SU-DHL-6 (cell line): ENCODE measurements at regions not wholly inside any gene's neighbourhood (a gene's known extent, or its start where the extent isn't known, plus 50 kb on each side); places are given as distances from the start of the nearest gene placed in this dataset.

Source experiments
- H2AFZ ChIP-seq: fragments of 200-600 bp; sonication (generic); 2 replicates; pipeline ENCODE4 v1.6.1; 2014; ENCODE audit warnings: low read depth, mild to moderate bottlenecking, moderate library complexity, mixed read lengths, antibody characterized with exemption, low read length; ENCODE audit not compliant: severe bottlenecking
- H3F3A ChIP-seq: fragments of 200-600 bp; shearing (Covaris generic); 2 replicates; pipeline ENCODE4 v1.6.0; 2016; ENCODE audit warnings: antibody characterized with exemption, mild to moderate bottlenecking; ENCODE audit not compliant: insufficient read depth
- H3K27ac ChIP-seq: fragments of 200-600 bp; sonication (generic); 2 replicates; pipeline ENCODE4 v1.5.1; 2016; ENCODE audit warnings: low read depth, mild to moderate bottlenecking, low read length, moderate library complexity, mixed read lengths
- H3K27me3 ChIP-seq: fragments of 200-600 bp; sonication (generic), shearing (Covaris generic); 2 replicates; pipeline ENCODE4 v1.6.0; 2014; ENCODE audit warnings: mild to moderate bottlenecking, low read length
- H3K36me3 ChIP-seq: fragments of 200-600 bp; sonication (generic); 2 replicates; pipeline ENCODE4 v1.6.1; 2014; ENCODE audit warnings: mild to moderate bottlenecking, low read length, mixed read lengths
- H3K4me2 ChIP-seq: fragments of 300-600, 200-600 bp; shearing (Covaris generic), sonication (generic); 2 replicates; pipeline ENCODE4 v1.6.0; 2014; ENCODE audit warnings: low read length, low read depth, mild to moderate bottlenecking; ENCODE audit not compliant: poor library complexity, severe bottlenecking
- H3K4me3 ChIP-seq: fragments of 200-600 bp; sonication (generic); 2 replicates; pipeline ENCODE4 v1.5.1; 2014; ENCODE audit warnings: antibody characterized with exemption, low read length, mild to moderate bottlenecking, mixed read lengths; ENCODE audit not compliant: insufficient read depth, poor library complexity, severe bottlenecking
- H3K79me2 ChIP-seq: fragments of 200-600 bp; sonication (generic); 2 replicates; pipeline ENCODE4 v1.6.1; 2014; ENCODE audit warnings: mild to moderate bottlenecking, low read length, moderate library complexity; ENCODE audit not compliant: insufficient read depth
- H3K9ac ChIP-seq: fragments of 200-600 bp; sonication (generic); 2 replicates; pipeline ENCODE4 v1.7.0; 2014; ENCODE audit warnings: mild to moderate bottlenecking, low read length
- H3K9me2 ChIP-seq: fragments of 200-600 bp; sonication (generic); replicated peaks from 2 replicates; pipeline ENCODE4 v1.6.1; 2014; ENCODE audit warnings: low read length; ENCODE audit not compliant: insufficient read depth
- H3K9me3 ChIP-seq: fragments of 200-600 bp; sonication (generic); 2 replicates; pipeline ENCODE4 v1.6.1; 2014; ENCODE audit warnings: low read length, mixed read lengths; ENCODE audit not compliant: insufficient read depth
- H4K20me1 ChIP-seq: fragments of 200-600 bp; sonication (generic); 2 replicates; pipeline ENCODE4 v1.6.1; 2014; ENCODE audit warnings: low read depth, mild to moderate bottlenecking, antibody characterized with exemption, low read length, moderate library complexity, mixed read lengths
- CTCF ChIP-seq: fragments of 200-600 bp; sonication (generic); IDR thresholded peaks from one replicate; pipeline ENCODE4 v1.5.1; 2017; ENCODE audit warnings: antibody characterized with exemption, mild to moderate bottlenecking, low read length, moderate library complexity; ENCODE audit not compliant: insufficient read depth, poor library complexity, severe bottlenecking
- EZH2phosphoT487 ChIP-seq: fragments of 200-600 bp; sonication (generic), shearing (Covaris generic); conservative IDR thresholded peaks from 2 replicates; pipeline ENCODE4 v1.6.1; 2018; ENCODE audit warnings: mild to moderate bottlenecking, antibody characterized with exemption, low read length, moderate library complexity, mixed read lengths

DNA sequence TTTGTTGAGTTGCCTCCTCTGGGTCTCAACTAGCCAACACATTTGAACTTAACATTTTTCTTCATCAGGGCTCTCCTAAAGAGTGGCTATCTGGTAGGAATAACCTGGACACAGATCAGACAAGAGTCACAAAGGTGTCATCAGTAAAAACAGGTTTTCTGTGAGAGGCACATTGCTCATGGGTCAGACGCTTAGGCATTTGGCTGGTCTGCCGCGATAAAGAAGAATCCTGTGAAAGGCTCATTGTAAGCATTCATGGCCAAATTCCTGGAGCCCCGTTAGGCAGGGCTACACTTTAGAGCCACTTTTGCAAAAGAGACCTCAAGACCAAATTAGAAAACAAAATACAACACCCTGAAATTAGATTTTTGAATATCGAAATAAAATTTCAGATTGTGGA, 64.2 kb upstream of the PDE4B start:
- Histone ChIP-seq H3K9me2 (no peaks in the 10 kb centered on the region), H3K9ac (no peak overlapping the region), H3K36me3 (no peaks in the 10 kb centered on the region), H3F3A (no peaks in the 10 kb centered on the region), H2AFZ (no peak overlapping the region), H3K9me3 (no peaks in the 10 kb centered on the region), H3K4me2 (no peak overlapping the region), H3K27me3 (no peaks in the 10 kb centered on the region), H3K4me3 (no peak overlapping the region), H3K79me2 (no peaks in the 10 kb centered on the region), H4K20me1 (no peaks in the 10 kb centered on the region), H3K27ac (no peak overlapping the region)
- TF ChIP-seq EZH2phosphoT487 = no peak
- TF ChIP-seq CTCF = no peak

DNA sequence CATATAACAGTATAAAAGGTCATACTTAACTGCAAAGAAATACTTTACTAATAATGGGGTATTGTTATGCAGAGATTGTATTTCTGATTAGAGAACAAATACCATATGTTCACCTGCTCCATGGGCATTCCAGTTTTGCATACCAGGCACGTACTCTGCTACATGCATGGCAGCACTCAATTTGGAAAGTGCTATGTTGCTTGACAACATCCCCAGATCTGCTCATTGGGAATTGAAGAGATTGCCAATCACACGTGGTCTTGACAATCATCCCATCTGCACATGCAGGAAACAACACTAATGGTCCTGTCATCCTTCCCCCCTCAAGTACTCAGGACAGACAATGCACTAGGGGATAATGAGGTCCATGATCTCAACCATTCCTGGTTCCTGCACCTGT, 63.4 kb upstream of the PDE4B start:
- Histone ChIP-seq H3K4me2 (no peak overlapping the region), H3K27me3 (no peaks in the 10 kb centered on the region), H4K20me1 (no peaks in the 10 kb centered on the region), H3K9ac (no peak overlapping the region), H3K27ac (no peak overlapping the region), H3K36me3 (no peaks in the 10 kb centered on the region), H3K79me2 (no peaks in the 10 kb centered on the region), H3K9me2 (no peaks in the 10 kb centered on the region), H3K9me3 (no peaks in the 10 kb centered on the region), H2AFZ (no peak overlapping the region), H3K4me3 (no peak overlapping the region), H3F3A (no peaks in the 10 kb centered on the region)
- no peak for TF ChIP-seq CTCF
- no peak for TF ChIP-seq EZH2phosphoT487

- H3K4me2 ChIP-seq = no peak overlapping the region
- no peak for TF ChIP-seq CTCF
- no peak for TF ChIP-seq EZH2phosphoT487
These were observed 57.7 kb upstream of the PDE4B start for GRCh38 chr1:65734979-65735378.

DNA sequence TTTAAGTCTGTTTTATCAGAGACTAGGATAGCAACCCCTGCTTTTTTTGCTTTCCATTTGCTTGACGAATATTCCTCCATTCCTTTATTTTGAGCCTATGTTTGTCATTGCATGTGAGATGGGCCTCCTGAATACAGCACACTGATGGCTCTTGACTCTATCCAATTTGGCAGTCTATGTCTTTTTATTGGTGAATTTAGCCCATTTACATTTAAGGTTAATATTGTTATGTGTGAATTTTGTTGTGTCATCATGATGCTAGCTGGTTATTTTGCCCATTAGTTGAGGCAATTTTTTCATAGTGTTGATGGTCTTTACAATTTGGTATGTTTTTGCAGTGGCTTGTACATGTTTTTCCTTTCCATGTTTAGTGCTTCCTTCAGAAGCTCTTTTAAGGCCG, 50.7 kb upstream of the PDE4B start:
- no peaks in the 10 kb centered on the region for H3K79me2 ChIP-seq
- H3F3A ChIP-seq = no peaks in the 10 kb centered on the region
- H2AFZ ChIP-seq = no peak overlapping the region
- H3K27me3 ChIP-seq = no peaks in the 10 kb centered on the region
- H3K36me3 ChIP-seq = no peaks in the 10 kb centered on the region; the same call in 1 of the 2 replicates
- no peak overlapping the region for H3K4me2 ChIP-seq
- H3K27ac ChIP-seq = no peak overlapping the region
- H3K9me2 ChIP-seq = no peaks in the 10 kb centered on the region
- H3K9me3 ChIP-seq = no peaks in the 10 kb centered on the region
- H3K4me3 ChIP-seq = no peak overlapping the region
- TF ChIP-seq EZH2phosphoT487 = no peak
- TF ChIP-seq CTCF = no peak
- no peak overlapping the region for H3K9ac ChIP-seq
- H4K20me1 ChIP-seq = no peaks in the 10 kb centered on the region

More at GRCh38 chr1:65734979-65735378, 57.7 kb upstream of the PDE4B start:
- H3K4me3 ChIP-seq = no peak overlapping the region
- H3F3A ChIP-seq = no peaks in the 10 kb centered on the region
- no peaks in the 10 kb centered on the region for H3K9me3 ChIP-seq
- no peak overlapping the region for H3K9ac ChIP-seq
- no peaks in the 10 kb centered on the region for H3K79me2 ChIP-seq
- no peaks in the 10 kb centered on the region for H4K20me1 ChIP-seq
- H3K36me3 ChIP-seq = no peaks in the 10 kb centered on the region
- no peaks in the 10 kb centered on the region for H3K27me3 ChIP-seq
- H3K9me2 ChIP-seq = 0 out of 2 replicates have a peak, but pooled peaks cover 3% of the 10 kb centered on the region
- H2AFZ ChIP-seq = no peak overlapping the region
- H3K27ac ChIP-seq = no peak overlapping the region
